ENCODE measurements at regions not wholly inside any gene's neighbourhood (a gene's known extent, or its start where the extent isn't known, plus 50 kb on each side); places are given as distances from the start of the nearest gene placed in this dataset.

DNA sequence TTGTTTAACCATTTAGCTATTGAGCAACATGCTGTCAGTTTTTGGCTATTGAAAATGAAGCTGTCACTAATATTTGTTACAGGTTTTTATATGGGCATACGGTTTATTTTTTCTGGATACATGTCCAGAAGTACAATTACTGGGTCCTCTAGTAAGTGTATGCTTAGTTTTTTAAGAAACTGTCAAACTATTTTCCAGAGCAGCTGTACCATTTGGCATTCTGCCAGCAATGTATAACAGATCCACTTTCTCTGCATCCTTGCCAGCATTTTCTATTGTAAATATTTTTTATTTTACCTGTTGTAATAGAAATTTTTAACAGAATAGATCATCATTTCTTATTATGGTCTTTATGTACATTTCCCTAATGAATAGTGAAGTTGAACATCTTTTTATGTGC, 658.8 kb downstream of the EDEM1 start:
- TF ChIP-seq, protein P1, sequence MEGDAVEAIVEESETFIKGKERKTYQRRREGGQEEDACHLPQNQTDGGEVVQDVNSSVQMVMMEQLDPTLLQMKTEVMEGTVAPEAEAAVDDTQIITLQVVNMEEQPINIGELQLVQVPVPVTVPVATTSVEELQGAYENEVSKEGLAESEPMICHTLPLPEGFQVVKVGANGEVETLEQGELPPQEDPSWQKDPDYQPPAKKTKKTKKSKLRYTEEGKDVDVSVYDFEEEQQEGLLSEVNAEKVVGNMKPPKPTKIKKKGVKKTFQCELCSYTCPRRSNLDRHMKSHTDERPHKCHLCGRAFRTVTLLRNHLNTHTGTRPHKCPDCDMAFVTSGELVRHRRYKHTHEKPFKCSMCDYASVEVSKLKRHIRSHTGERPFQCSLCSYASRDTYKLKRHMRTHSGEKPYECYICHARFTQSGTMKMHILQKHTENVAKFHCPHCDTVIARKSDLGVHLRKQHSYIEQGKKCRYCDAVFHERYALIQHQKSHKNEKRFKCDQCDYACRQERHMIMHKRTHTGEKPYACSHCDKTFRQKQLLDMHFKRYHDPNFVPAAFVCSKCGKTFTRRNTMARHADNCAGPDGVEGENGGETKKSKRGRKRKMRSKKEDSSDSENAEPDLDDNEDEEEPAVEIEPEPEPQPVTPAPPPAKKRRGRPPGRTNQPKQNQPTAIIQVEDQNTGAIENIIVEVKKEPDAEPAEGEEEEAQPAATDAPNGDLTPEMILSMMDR (conservative IDR thresholded peaks at IDR 0.05; ENCODE audit: low read length): no peak
- TF ChIP-seq EZH2phosphoT487 (IDR thresholded peaks at IDR 0.05; ENCODE audit: borderline replicate concordance): no peak

Data from Loucy (cell line).